ENCODE measurements at regions not wholly inside any gene's neighbourhood (a gene's known extent, or its start where the extent isn't known, plus 50 kb on each side); places are given as distances from the start of the nearest gene placed in this dataset.
"Not testable (repeated sequence)": the region's sequence is repeated elsewhere in the genome, so short reads cannot be mapped to it uniquely, and the experiment has no call there.

DNA sequence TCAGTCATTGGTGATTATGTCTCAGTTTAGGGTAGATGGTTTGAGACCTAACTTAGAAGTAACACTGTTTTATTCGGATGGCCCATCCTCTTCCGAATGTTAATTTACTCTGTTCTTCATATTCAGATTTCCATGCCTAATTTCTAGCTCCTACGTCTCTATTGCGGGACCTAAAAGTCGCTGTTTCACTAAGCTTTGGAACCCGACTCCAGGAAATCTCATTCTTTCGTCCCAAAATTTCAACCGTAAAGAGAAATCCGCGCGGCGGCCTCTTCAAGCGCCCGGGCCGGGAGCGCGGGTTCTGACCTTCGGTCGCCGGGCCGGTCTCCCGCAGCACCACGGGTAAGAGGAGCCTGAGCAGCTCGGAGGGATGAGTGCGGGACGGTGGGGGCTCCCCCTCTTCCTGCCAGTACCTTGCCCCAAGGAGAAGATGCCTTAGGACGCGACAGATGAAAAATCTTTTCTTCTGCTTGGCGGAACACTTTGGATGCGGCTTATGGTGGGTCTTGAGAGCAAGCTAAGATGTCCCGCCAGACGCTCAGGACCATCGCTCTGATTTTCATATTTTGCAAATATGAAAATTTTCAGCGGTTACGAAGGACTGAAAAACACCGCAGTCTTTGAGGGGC lies 128.7 kb downstream of the PPIAL4G start:
- Mint-ChIP-seq H3K27me3 (peaks cover 45% of the 10 kb centered on the region), H3K27ac (no peak overlapping the region)

DNA sequence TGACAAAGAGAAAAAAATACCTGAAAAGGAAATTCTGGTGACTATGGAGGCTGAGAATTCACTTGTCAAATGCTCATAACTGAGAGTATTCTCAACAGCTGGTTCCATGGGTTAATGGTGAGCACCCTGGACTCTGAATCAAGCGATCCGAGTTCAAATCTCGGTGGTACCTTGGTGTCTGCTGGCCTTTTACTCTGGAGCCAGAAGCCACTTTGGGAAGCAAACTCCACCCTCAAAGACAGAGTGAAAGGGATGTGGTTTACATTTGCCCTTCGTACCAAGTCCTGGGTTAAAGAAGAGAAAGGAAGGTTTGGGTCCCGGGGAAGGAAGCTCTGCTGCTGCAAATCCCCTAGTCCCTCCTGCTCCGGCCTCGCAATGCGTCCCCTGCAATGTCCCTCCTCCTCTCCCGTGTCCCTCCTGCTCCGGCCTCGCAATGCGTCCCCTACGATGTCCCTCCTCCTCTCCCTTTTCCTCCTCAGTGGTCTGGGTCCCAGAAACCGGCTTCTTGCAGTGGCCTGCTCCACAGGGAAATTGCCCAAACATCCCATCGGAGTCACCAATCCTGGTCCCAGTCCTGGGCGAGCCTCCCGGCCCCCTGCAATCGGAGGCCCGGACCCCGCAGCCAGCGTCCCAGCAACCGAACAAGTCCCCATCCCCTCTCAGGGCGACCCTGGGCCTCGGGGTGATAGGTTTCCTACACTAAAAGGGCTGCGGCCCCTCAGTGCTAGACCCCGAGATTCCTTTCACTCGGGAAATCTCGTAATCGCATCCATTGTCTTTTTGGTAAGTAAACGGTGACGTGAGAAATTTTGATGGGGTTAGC lies 129.4 kb downstream of the PPIAL4G start:
- DNase-seq = peak; percentile 41
- ChIA-PET POLR2A (no interaction called here), CTCF (interaction anchor here (1.6 to 2.9 kb wide), 2 partner anchors 8 to 19 kb away, joined by 3 to 10 read pairs; no protein-coding TSS in a partner anchor)
- Mint-ChIP-seq H3K4me1 (ENCODE audit: low read depth) (peaks cover 3% of the 10 kb centered on the region), H3K4me3 (peak overlapping the region; percentile 24), H3K27ac (no peak overlapping the region), H3K27me3 (peaks cover 51% of the 10 kb centered on the region), H3K9me3 (no peaks in the 10 kb centered on the region), H3K36me3 (no peaks in the 10 kb centered on the region)
- intact Hi-C loops (cut with micrococcal nuclease) = no loop called here

More for the DNA sequence above, 128.7 kb downstream of the PPIAL4G start:
- Mint-ChIP-seq H3K4me3 (no peak overlapping the region), H3K36me3 (no peaks in the 10 kb centered on the region), H3K4me1 (ENCODE audit: low read depth) (peaks cover 3% of the 10 kb centered on the region), H3K9me3 (no peaks in the 10 kb centered on the region)
- ChIA-PET POLR2A (no interaction called here), CTCF (interaction anchor here (1.6 to 2.9 kb wide), 2 partner anchors 9 to 18 kb away, joined by 3 to 10 read pairs; no protein-coding TSS in a partner anchor)
- intact Hi-C loops (cut with micrococcal nuclease) = no loop called here
- DNase-seq = no peak

DNA sequence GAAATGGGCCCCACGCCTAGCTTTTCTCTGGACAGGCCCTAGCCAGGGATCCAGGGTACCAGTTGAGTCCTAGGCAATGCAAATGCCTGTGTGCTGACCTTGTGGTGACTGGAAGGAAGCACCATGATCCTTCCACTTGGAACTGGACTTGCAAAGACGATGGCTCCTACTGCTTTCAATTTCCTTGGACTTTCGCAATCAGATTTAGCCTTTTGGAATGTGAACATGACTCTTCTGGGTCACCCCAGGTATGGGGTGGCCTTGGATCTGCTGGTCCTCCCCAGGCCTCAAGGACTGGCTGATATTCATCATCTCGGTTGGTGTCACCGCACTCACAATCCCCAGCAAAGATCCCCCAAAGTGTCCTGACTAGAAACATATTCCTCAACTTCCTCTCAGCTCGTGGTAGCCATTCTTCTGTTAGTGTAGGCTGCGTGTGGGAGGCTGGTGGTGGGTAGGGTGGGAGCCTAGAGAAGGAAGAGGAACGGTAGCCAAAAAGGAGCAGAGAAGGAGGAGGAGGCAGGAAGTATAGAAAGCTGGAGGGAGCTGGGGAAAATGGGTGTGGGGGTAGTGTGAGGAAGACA lies 130.5 kb downstream of the PPIAL4G start:
- intact Hi-C loops (cut with micrococcal nuclease) = no loop called here
- Mint-ChIP-seq H3K9me3 (no peaks in the 10 kb centered on the region), H3K27me3 (peaks cover 58% of the 10 kb centered on the region), H3K4me1 (ENCODE audit: low read depth) (peaks cover 3% of the 10 kb centered on the region), H3K27ac (no peak overlapping the region), H3K36me3 (no peaks in the 10 kb centered on the region), H3K4me3 (no peak overlapping the region)
- no peak for DNase-seq
- ChIA-PET POLR2A (no interaction called here), CTCF (interaction anchor here (1.0 kb wide), 1 partner anchor 18 kb away, joined by 4 read pairs; no protein-coding TSS in a partner anchor)

DNA sequence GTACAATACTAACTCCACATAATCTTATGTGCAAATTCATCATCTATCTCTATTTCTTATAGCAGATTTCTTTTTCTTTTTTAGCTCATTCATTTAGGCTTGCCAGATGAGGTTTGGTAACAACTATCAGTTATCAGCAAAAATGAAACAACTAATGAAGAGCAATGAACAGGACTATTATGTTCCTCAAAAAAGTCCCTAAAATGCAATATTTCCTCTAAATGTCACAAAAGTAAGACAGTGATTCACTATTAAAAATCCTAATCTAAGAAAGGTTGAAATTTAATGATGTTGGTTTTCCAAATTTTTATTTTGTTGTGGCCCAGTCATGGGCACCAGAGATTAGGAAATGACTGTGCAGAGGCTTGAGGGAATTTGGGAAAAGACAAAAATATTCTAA lies 135.3 kb downstream of the PPIAL4G start:
- Mint-ChIP-seq H3K9me3 (no peaks in the 10 kb centered on the region), H3K4me3 (no peak overlapping the region), H3K36me3 (no peaks in the 10 kb centered on the region), H3K27ac (no peak overlapping the region), H3K27me3 (peaks cover 50% of the 10 kb centered on the region), H3K4me1 (ENCODE audit: low read depth) (peaks cover 3% of the 10 kb centered on the region)
- DNase-seq = no peak
- intact Hi-C loops (cut with micrococcal nuclease) = no loop called here
- CTCF ChIA-PET = interaction anchor here (0.6 to 1.3 kb wide), 3 partner anchors 9 to 40 kb away, joined by 3 read pairs; no protein-coding TSS in a partner anchor
- POLR2A ChIA-PET = no interaction called here

DNA sequence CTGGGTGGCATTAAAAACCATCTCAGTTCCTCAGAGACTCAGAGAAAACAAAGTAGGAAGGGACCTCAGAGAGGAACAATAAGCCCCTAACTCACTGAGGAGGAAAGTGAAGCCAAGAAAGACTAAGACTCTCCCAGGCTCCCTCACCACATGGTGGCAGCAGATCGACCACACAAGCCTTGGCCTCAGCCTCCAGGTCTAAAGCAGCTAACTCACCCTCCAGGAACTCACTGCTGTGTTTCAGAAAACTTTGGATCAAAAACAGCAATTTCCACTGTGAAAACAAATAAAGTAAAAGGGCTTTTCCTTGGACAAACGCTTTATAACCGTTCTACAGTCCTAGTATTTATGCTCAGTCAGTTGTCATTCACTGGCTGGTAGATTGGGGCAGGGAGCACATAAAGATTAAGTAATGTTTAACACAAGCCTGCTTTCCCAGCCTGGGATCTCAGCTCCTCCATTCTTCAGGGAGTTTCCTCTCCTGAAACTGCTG lies 137.4 kb downstream of the PPIAL4G start:
- ChIA-PET POLR2A (interaction anchor here (2.1 kb wide), 1 partner anchor 11 kb away, joined by 10 read pairs; no protein-coding TSS in a partner anchor), CTCF (interaction anchor here (0.8 to 1.7 kb wide), 5 partner anchors 9 to 31 kb away, joined by 3 to 10 read pairs (median 4); no protein-coding TSS in a partner anchor)
- DNase-seq = peak; percentile 50
- H3K36me3 Mint-ChIP-seq; H3K4me1 Mint-ChIP-seq (ENCODE audit: low read depth); H3K9me3 Mint-ChIP-seq; H3K27ac Mint-ChIP-seq; intact Hi-C loops (cut with micrococcal nuclease): not testable (repeated sequence)
- peak overlapping the region; percentile 12 for H3K4me3 Mint-ChIP-seq
- H3K27me3 Mint-ChIP-seq = peaks cover 34% of the 10 kb centered on the region

DNA sequence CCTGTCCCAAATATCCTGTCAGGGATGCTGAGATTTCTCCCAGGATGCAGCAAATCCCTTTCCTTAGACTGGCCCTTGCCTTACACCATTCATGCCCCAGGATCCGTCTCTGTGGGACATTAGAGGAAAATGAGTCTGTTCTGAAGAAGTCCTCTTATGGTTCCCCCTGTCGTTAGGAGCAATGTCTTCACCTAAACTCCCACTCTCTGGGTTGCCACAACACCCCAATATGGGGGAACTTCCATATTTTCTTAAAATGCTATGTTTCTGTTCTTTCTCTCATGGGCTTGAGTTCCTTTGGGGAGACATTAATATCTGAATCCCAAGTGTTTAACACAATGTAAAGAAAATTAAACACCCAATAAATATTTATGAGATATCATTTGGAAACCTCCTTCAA lies 138.5 kb downstream of the PPIAL4G start:
- H3K27ac Mint-ChIP-seq; intact Hi-C loops (cut with micrococcal nuclease); H3K36me3 Mint-ChIP-seq; H3K4me1 Mint-ChIP-seq (ENCODE audit: low read depth); H3K9me3 Mint-ChIP-seq; DNase-seq; H3K4me3 Mint-ChIP-seq: not testable (repeated sequence)
- ChIA-PET CTCF (interaction anchor here (1.5 to 1.7 kb wide), 3 partner anchors 10 to 32 kb away, joined by 3 to 10 read pairs (median 10); no protein-coding TSS in a partner anchor), POLR2A (interaction anchor here (2.1 kb wide), 1 partner anchor 10 kb away, joined by 10 read pairs; no protein-coding TSS in a partner anchor)
- H3K27me3 Mint-ChIP-seq = peaks cover 26% of the 10 kb centered on the region

DNA sequence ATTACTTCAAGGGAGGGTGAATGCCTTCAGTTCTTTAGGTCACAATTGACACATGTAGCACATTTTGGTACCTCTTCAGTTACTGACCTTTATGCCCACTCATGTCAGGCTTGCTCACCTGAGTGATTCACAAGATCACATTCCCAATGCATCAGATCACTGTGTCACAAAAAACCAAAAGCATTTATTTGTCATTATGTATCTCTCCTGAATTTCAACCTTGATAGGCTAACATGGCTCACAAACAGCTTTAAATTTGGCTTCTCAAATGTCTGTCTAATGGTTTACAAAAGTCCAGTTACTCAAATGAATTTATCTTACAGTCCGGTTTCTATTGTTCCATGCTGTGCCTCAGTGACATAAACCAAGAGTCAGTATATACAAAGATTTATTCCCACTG lies 141.4 kb downstream of the PPIAL4G start:
- H3K27ac Mint-ChIP-seq; H3K27me3 Mint-ChIP-seq; CTCF ChIA-PET; H3K9me3 Mint-ChIP-seq; H3K36me3 Mint-ChIP-seq; intact Hi-C loops (cut with micrococcal nuclease); DNase-seq; H3K4me1 Mint-ChIP-seq (ENCODE audit: low read depth); POLR2A ChIA-PET; H3K4me3 Mint-ChIP-seq: not testable (repeated sequence)

DNA sequence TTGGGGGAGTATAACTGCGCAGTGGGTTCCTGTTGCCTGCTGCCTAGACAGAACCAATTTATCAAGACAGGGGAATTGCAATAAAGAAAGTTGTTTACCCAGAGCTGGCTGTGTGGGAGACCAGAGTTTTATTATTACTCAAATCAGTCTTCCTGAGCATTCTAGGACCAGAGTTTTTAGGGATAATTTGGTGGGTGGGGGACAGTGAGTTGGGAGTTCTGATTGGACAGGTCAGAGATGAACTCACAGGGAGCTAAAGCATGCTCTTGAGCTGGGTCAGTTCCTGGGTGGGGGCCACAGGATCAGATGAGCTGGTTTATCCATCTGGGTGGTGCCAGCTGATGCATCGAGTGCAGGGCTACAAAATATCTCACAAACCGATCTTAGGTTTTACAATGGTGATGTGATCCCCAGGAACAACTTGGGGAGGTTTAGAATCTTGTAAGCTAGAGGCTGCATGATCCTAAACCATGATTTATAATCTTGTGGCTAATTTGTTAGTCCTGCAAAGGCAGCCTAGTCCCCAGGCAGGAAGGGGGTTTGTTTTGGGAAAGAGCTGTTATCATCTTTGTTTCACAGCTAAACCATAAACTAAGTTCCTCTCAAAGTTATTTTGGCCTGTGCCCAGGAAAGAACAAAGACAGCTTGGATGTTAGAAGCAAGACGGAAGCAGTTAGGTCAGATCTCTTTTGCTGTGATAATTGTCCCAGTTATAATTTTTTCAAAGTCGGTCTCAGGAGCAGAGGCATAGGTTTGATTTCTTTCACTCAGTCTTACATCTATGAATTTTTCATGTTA lies 146.8 kb downstream of the PPIAL4G start:
- H3K27ac Mint-ChIP-seq; DNase-seq; intact Hi-C loops (cut with micrococcal nuclease); H3K27me3 Mint-ChIP-seq; H3K36me3 Mint-ChIP-seq; H3K9me3 Mint-ChIP-seq: not testable (repeated sequence)
- CTCF ChIA-PET = interaction anchor here (1.1 kb wide), 1 partner anchor 10 kb away, joined by 4 read pairs; no protein-coding TSS in a partner anchor
- H3K4me3 Mint-ChIP-seq = peak overlapping the region; percentile 85
- POLR2A ChIA-PET = interaction anchor here (1.2 to 7.0 kb wide), 3 partner anchors 13 to 187 kb away, joined by 3 to 213 read pairs (median 4); no protein-coding TSS in a partner anchor
- peaks cover 26% of the 10 kb centered on the region for H3K4me1 Mint-ChIP-seq (ENCODE audit: low read depth)

DNA sequence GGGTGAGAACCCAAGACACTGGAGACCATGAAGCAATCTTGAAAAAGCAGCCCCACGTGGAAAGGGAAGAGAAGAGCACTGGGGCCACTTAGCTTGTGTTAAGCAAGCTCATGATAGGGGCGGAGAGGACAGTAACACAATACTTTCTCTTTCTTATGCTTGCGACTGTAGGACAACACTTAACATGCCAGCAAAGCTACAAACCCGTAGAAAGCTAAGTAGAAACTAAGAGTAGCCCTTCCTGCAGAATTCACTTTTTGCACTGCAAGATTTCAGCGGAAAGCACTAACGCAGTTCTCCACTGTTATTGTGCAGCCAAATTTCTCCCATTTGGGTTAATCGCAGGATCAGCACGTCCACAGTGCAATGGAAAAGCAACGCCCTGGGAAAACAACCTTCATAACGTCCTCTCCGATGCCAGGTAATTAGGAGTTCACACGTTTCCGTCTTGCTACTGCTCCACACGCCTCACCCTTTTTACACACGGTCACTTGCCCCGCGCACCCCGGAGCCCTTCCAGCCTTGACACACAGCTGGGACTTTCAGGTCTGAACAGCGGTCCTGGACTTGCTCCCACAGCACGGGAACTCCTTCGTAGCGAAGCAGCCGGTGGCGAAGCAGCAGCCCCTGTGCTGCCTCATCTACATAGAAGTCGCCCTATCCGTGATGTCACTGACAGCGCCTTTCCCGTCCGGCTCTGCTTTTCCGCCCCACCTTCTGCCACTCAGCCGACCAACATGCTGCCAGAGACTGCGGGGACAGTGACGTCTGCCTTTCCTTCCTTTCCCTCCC lies 148.6 kb downstream of the PPIAL4G start:
- intact Hi-C loops (cut with micrococcal nuclease) = loop anchor here (1.0 to 5.0 kb wide), 5 partner anchors 16 to 297 kb away; no protein-coding TSS in a partner anchor
- H3K27me3 Mint-ChIP-seq = peaks cover 7% of the 10 kb centered on the region
- peaks cover 26% of the 10 kb centered on the region for H3K4me1 Mint-ChIP-seq (ENCODE audit: low read depth)
- no peaks in the 10 kb centered on the region for H3K36me3 Mint-ChIP-seq
- CTCF ChIA-PET = interaction anchor here (1.1 to 1.4 kb wide), 4 partner anchors 12 to 188 kb away, joined by 4 to 5 read pairs (median 4); no protein-coding TSS in a partner anchor
- DNase-seq = peak; percentile 89
- H3K27ac Mint-ChIP-seq = peak overlapping the region; percentile 97
- H3K4me3 Mint-ChIP-seq = peak overlapping the region; percentile 85
- H3K9me3 Mint-ChIP-seq = no peaks in the 10 kb centered on the region
- POLR2A ChIA-PET = interaction anchor here (0.6 to 7.0 kb wide), 25 partner anchors 10 to 1958 kb away, joined by 3 to 213 read pairs (median 4); no protein-coding TSS in a partner anchor

DNA sequence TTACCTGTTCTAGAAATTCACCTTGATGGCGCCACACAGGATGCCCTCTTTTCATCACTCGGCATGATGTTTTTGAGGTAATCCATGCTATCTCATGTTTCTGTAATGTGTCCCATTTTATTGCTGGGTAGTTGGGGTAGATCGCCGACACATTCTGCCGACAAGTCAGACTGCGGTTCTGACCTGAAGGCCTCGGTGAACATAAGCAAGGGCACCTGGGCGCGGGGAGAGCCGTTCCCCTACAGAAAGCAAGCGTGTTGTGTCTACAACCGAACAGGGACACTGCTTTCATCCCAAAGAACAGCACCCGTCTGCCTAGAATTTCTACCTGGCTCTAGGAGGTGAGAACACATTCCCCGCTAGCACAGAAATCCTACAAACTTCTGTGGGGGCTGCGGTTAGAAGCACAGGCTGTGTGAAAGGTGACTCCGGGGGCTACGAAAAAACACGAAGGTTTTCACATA lies 149.2 kb downstream of the PPIAL4G start:
- peak overlapping the region; percentile 85 for H3K4me3 Mint-ChIP-seq
- POLR2A ChIA-PET = interaction anchor here (0.7 to 7.0 kb wide), 24 partner anchors 11 to 1250 kb away, joined by 3 to 213 read pairs (median 6); no protein-coding TSS in a partner anchor
- H3K27ac Mint-ChIP-seq = peak overlapping the region; percentile 97
- no peaks in the 10 kb centered on the region for H3K9me3 Mint-ChIP-seq
- no peaks in the 10 kb centered on the region for H3K36me3 Mint-ChIP-seq
- H3K4me1 Mint-ChIP-seq (ENCODE audit: low read depth) = peaks cover 26% of the 10 kb centered on the region
- CTCF ChIA-PET = interaction anchor here (1.1 to 1.2 kb wide), 3 partner anchors 15 to 189 kb away, joined by 4 to 5 read pairs (median 4); no protein-coding TSS in a partner anchor
- peak; percentile 16 for DNase-seq
- H3K27me3 Mint-ChIP-seq = peaks cover 12% of the 10 kb centered on the region
- intact Hi-C loops (cut with micrococcal nuclease) = loop anchor here (2.0 to 5.0 kb wide), 4 partner anchors 29 to 297 kb away; no protein-coding TSS in a partner anchor

All from activated CD4-positive, alpha-beta memory T cell treated with anti-CD3 and anti-CD28 coated beads for 36 hours (primary cell).